Kidney (tissue), 13 donors: ENCODE measurements at regions not wholly inside any gene's neighbourhood (a gene's known extent, or its start where the extent isn't known, plus 50 kb on each side); places are given as distances from the start of the nearest gene placed in this dataset.

ENCODE experiments used
- DNase-seq, 5 donors: peaks; one replicate each; pipeline ENCODE4 v3.0.0-alpha.2; 2013 to 2020
- FAIRE-seq: peaks from 2 replicates; lab custom pipeline; 2012; peaks lifted over from hg19 to GRCh38; lab: Jason Lieb, UNC
- H3K27ac ChIP-seq, 2 donors: one replicate each; pipeline ENCODE4 v1.7.0; 2013; ENCODE audit warnings: low read depth in 2 of 2, low read length in 2 of 2, inconsistent platforms in 1 of 2
- H3K27me3 ChIP-seq: one replicate; pipeline ENCODE4 v1.7.1; 2013; ENCODE audit warnings: low read length, inconsistent platforms; ENCODE audit not compliant: control insufficient read depth, insufficient read depth
- H3K36me3 ChIP-seq, 3 donors: one replicate each; pipeline versions ENCODE4 v1.7.0 to v1.7.1; 2013; ENCODE audit warnings: low read length in 3 of 3, control low read depth in 1 of 3, inconsistent platforms in 1 of 3; ENCODE audit not compliant: insufficient read depth in 3 of 3, control insufficient read depth in 2 of 3
- H3K4me1 ChIP-seq, 3 donors: one replicate each; pipeline versions ENCODE4 v1.7.0 to v1.7.1; 2013; ENCODE audit warnings: low read length in 3 of 3, inconsistent platforms in 1 of 3, low read depth in 1 of 3; ENCODE audit not compliant: control insufficient read depth in 2 of 3, insufficient read depth in 2 of 3
- H3K4me3 ChIP-seq, 3 donors: one replicate each; pipeline versions ENCODE4 v1.7.0 to v1.8.1; 2013; ENCODE audit warnings: low read length in 3 of 3, control low read depth in 1 of 3, inconsistent platforms in 1 of 3
- H3K9ac ChIP-seq, 3 donors: one replicate each; pipeline versions ENCODE4 v1.7.0 to v1.7.1; 2013; ENCODE audit warnings: low read length in 3 of 3, control low read depth in 1 of 3, inconsistent platforms in 1 of 3
- H3K9me3 ChIP-seq, 3 donors: one replicate each; pipeline versions ENCODE4 v1.7.0 to v1.7.1; 2013; ENCODE audit warnings: low read length in 3 of 3, control low read depth in 1 of 3, inconsistent platforms in 1 of 3; ENCODE audit not compliant: control insufficient read depth in 2 of 3, insufficient read depth in 1 of 3
- CTCF ChIP-seq: IDR thresholded peaks from 3 replicates; pipeline ENCODE4 v1.5.1; 2012; ENCODE audit warnings: mild to moderate bottlenecking, moderate library complexity, borderline replicate concordance; ENCODE audit not compliant: insufficient read depth; ENCODE audit errors: extremely low read depth
- intact Hi-C: fragments of 100-400 bp; cut with DNase I; formaldehyde crosslinking; loops from one replicate; pipeline ENCODE4 v1.11.1; 2022
- donor health status: control.
- donor health status: control.
- donor health status: control.
- donor health status: control.
- donor health status: control.
- donor health status: DM: yes; HTN: yes; CAD: no.
- donor health status: Normal renal cell carcinoma (clear cell type).

- no peaks in the 10 kb centered on the region for H3K9me3 ChIP-seq
- peaks cover 0 to 23% (median 14%) of the 10 kb centered on the region in 3 donors for H3K4me1 ChIP-seq
- FAIRE-seq = no peak
- no peak overlapping the region for H3K4me3 ChIP-seq
- H3K27me3 ChIP-seq = no peaks in the 10 kb centered on the region
- DNase-seq = no peak
- no peak overlapping the region for H3K9ac ChIP-seq
- no peak for TF ChIP-seq CTCF
- no peaks in the 10 kb centered on the region for H3K36me3 ChIP-seq
- intact Hi-C loops = no loop called here
- no peak overlapping the region for H3K27ac ChIP-seq
Observed at GRCh38 chr2:47270421-47270820, 94.1 kb upstream of the CALM2 start.

GRCh38 chr2:47269316-47270232 is 93.3 kb upstream of the CALM2 start:
- H3K9me3 ChIP-seq = no peaks in the 10 kb centered on the region
- peaks cover 0 to 21% (median 14%) of the 10 kb centered on the region in 3 donors for H3K4me1 ChIP-seq
- H3K36me3 ChIP-seq = no peaks in the 10 kb centered on the region
- H3K9ac ChIP-seq = no peak overlapping the region
- no peak overlapping the region for H3K27ac ChIP-seq
- FAIRE-seq (no peak), DNase-seq (peak in 1 of 5 donors; percentile 86)
- TF ChIP-seq CTCF = no peak
- H3K27me3 ChIP-seq = no peaks in the 10 kb centered on the region
- intact Hi-C loops = loop anchor here (10.0 kb wide), 1 partner anchor 65 kb away; no protein-coding TSS in a partner anchor
- no peak overlapping the region for H3K4me3 ChIP-seq

GRCh38 chr2:47267711-47268086 is 91.4 kb upstream of the CALM2 start:
- no peak for TF ChIP-seq CTCF
- DNase-seq (no peak), FAIRE-seq (no peak)
- no peak overlapping the region for H3K4me3 ChIP-seq
- H3K27ac ChIP-seq = no peak overlapping the region
- no peaks in the 10 kb centered on the region for H3K36me3 ChIP-seq
- H3K4me1 ChIP-seq = peaks cover 0 to 7% (median 6%) of the 10 kb centered on the region in 3 donors
- H3K9ac ChIP-seq = no peak overlapping the region
- no peaks in the 10 kb centered on the region for H3K27me3 ChIP-seq
- no peaks in the 10 kb centered on the region for H3K9me3 ChIP-seq
- intact Hi-C loops = loop anchor here (10.0 kb wide), 1 partner anchor 63 kb away; no protein-coding TSS in a partner anchor
